ENCODE measurements at regions not wholly inside any gene's neighbourhood (a gene's known extent, or its start where the extent isn't known, plus 50 kb on each side); places are given as distances from the start of the nearest gene placed in this dataset.

GRCh38 chr2:19807346-19807745 lies 94.4 kb downstream of the TTC32 start:
- TF ChIP-seq EZH2phosphoT487 (IDR thresholded peaks at IDR 0.05; ENCODE audit: low read length): no peak
- no peak for TF ChIP-seq CTCF (IDR thresholded peaks at IDR 0.05; ENCODE audit: low read length)

Data from MM.1S (cell line).